ENCODE measurements at regions not wholly inside any gene's neighbourhood (a gene's known extent, or its start where the extent isn't known, plus 50 kb on each side); places are given as distances from the start of the nearest gene placed in this dataset.

DNA sequence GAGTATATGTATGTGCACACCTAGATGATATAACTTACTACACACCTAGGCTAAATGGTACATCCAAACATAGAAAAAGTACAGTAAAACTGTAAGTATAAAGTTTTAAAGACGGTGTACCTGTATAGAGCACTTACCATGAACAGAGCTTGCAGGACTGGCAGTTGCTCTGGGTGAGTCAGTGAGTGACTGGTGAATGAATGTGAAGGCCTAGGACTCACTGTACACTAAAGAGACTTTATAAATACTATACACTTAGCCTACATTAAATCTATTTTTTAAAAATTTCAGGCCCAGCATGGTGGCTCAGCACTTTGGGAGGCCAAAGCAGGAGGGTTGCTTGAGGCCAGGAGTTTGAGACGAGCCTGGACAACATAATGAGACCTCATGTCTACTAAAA is 195.3 kb downstream of the FZD1 start:
- TF ChIP-seq, protein P1, sequence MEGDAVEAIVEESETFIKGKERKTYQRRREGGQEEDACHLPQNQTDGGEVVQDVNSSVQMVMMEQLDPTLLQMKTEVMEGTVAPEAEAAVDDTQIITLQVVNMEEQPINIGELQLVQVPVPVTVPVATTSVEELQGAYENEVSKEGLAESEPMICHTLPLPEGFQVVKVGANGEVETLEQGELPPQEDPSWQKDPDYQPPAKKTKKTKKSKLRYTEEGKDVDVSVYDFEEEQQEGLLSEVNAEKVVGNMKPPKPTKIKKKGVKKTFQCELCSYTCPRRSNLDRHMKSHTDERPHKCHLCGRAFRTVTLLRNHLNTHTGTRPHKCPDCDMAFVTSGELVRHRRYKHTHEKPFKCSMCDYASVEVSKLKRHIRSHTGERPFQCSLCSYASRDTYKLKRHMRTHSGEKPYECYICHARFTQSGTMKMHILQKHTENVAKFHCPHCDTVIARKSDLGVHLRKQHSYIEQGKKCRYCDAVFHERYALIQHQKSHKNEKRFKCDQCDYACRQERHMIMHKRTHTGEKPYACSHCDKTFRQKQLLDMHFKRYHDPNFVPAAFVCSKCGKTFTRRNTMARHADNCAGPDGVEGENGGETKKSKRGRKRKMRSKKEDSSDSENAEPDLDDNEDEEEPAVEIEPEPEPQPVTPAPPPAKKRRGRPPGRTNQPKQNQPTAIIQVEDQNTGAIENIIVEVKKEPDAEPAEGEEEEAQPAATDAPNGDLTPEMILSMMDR (IDR thresholded peaks at IDR 0.05; ENCODE audit: low read depth, low read length), result no peak
- Histone ChIP-seq H3K4me3 (ENCODE audit: low read depth, low read length) (no peak overlapping the region), H3K36me3 (no peaks in the 10 kb centered on the region), H3K9me3 (ENCODE audit: severe bottlenecking) (no peaks in the 10 kb centered on the region), H3K27ac (no peak overlapping the region), H3K27me3 (ENCODE audit: insufficient read depth, low read depth, severe bottlenecking) (no peaks in the 10 kb centered on the region)
- DNase-seq, result no peak

DNA sequence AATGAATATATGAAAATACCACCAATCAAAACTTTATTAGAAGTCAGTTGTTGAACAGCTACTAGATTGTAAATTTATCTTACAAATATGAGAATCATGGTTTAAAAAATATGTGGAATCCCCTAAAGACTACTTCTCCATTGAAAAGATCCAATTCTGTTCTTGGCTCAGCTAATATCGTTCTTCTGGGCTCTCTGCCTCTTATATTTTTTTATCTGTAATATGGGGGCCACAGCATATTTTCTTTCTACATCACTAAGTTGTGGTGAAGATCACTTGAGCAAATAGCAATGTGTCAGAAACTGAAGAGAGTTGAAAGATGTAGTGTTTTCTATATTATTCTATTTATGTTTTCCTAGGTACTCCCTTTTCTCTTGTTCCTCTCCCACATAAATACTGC is 198.1 kb downstream of the FZD1 start:
- TF ChIP-seq, protein P1 (IDR thresholded peaks at IDR 0.05; ENCODE audit: low read depth, low read length), result no peak
- no peak for DNase-seq
- no peaks in the 10 kb centered on the region for H3K9me3 ChIP-seq (ENCODE audit: severe bottlenecking)
- no peaks in the 10 kb centered on the region for H3K27me3 ChIP-seq (ENCODE audit: insufficient read depth, low read depth, severe bottlenecking)
- no peak overlapping the region for H3K27ac ChIP-seq
- H3K36me3 ChIP-seq, result no peaks in the 10 kb centered on the region
- H3K4me3 ChIP-seq (ENCODE audit: low read depth, low read length), result no peak overlapping the region

DNA sequence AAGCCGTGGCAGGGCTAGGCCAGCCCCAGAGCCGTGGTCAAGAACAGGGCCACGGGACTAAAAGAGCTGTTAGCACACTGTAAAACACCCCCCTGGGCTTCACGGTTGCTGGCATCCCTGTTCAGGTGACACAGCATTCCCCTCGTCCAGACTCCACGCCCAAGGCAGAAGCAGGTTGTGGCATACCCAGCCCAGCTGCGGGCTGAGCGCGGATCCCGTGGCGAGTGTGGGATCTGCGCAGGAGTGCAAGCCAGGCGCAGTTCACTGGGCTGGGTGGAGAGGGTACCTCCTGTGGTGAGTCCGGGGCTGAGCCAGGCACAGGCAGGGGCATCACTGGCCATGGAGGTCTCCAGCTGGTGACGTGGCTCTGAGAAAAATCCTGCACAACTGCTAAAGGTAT is 199.1 kb downstream of the FZD1 start:
- TF ChIP-seq, protein P1 (IDR thresholded peaks at IDR 0.05; ENCODE audit: low read depth, low read length), result no peak
- no peaks in the 10 kb centered on the region for H3K36me3 ChIP-seq

DNA sequence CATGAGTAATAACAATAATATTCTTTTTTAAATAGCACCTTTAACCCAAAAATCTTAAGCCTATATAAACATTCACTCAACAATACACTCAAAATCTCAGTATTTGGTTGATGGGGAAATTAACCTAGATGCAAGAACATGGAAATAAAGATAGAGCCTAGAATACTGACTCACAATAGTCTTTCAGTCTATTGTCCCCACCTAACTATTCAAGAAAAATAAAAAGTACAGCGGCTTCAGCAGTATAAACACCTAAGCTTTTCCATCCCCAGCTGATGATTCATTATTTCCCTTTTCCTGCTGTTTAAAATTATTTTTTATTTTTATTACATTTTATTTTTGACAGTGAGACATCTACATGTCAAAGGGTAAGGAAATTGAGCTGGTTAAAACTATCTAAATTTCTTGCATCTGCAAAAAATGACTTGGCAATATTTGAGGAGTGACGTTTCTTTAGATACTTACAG is 201.4 kb downstream of the FZD1 start:
- DNase-seq, result no peak
- TF ChIP-seq, protein P1 (IDR thresholded peaks at IDR 0.05; ENCODE audit: low read depth, low read length), result no peak
- Histone ChIP-seq H3K4me3 (ENCODE audit: low read depth, low read length) (no peak overlapping the region), H3K9me3 (ENCODE audit: severe bottlenecking) (no peaks in the 10 kb centered on the region), H3K27me3 (ENCODE audit: insufficient read depth, low read depth, severe bottlenecking) (no peaks in the 10 kb centered on the region), H3K36me3 (no peaks in the 10 kb centered on the region), H3K27ac (no peak overlapping the region)

More for the DNA sequence above, 199.1 kb downstream of the FZD1 start:
- no peaks in the 10 kb centered on the region for H3K9me3 ChIP-seq (ENCODE audit: severe bottlenecking)
- DNase-seq, result no peak
- no peak overlapping the region for H3K27ac ChIP-seq
- no peaks in the 10 kb centered on the region for H3K27me3 ChIP-seq (ENCODE audit: insufficient read depth, low read depth, severe bottlenecking)
- no peak overlapping the region for H3K4me3 ChIP-seq (ENCODE audit: low read depth, low read length)

DNA sequence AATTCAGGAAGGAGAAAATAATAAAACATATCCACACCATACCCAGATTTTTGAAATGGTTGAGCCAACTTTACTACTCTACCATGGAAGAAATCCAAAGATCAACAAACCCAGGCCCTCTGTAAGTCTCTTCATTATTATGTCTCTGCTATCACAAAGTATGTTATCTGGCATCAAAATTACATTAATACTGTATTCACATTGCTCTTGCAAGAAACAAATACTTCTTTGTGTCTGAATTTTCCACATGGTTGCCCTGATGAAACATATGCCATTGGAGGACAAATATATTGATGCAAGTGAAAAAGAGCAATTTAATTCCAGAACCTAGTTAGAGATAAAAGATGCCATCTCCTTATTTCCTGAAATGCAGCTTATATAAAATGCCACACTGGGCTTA is 204.0 kb downstream of the FZD1 start:
- TF ChIP-seq, protein P1 (IDR thresholded peaks at IDR 0.05; ENCODE audit: low read depth, low read length), result no peak
- no peak overlapping the region for H3K27ac ChIP-seq
- H3K9me3 ChIP-seq (ENCODE audit: severe bottlenecking), result no peaks in the 10 kb centered on the region
- H3K4me3 ChIP-seq (ENCODE audit: low read depth, low read length), result no peak overlapping the region
- no peaks in the 10 kb centered on the region for H3K27me3 ChIP-seq (ENCODE audit: insufficient read depth, low read depth, severe bottlenecking)
- no peaks in the 10 kb centered on the region for H3K36me3 ChIP-seq
- DNase-seq, result no peak

DNA sequence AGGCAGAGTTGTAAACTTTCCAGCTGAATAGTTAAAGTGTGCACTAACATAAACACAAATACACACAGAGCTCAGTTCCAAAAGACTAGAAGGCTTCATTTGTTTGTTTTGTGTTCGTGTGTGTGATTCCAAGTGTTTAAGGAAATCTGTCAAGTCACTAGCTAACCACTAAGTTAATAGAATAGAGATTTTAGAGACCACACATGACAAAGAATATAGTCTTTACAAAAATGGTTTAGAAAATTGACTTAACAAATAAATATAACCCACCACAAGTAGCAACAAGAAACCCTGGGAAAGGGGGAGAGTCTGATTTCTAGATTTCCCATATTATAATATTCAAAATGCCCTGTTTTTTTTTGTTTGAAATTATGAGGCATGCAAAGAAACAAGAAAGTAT is 209.4 kb downstream of the FZD1 start:
- Histone ChIP-seq H3K27me3 (ENCODE audit: insufficient read depth, low read depth, severe bottlenecking) (no peaks in the 10 kb centered on the region), H3K36me3 (no peaks in the 10 kb centered on the region), H3K27ac (no peak overlapping the region), H3K9me3 (ENCODE audit: severe bottlenecking) (peaks cover 6% of the 10 kb centered on the region), H3K4me3 (ENCODE audit: low read depth, low read length) (no peak overlapping the region)
- TF ChIP-seq, protein P1 (IDR thresholded peaks at IDR 0.05; ENCODE audit: low read depth, low read length), result no peak
- DNase-seq, result no peak
